ENCODE measurements at regions not wholly inside any gene's neighbourhood (a gene's known extent, or its start where the extent isn't known, plus 50 kb on each side); places are given as distances from the start of the nearest gene placed in this dataset.
A peak's percentile ranks its signal among the peaks of the same experiment; 100 is the strongest.

- TF ChIP-seq, protein P1, sequence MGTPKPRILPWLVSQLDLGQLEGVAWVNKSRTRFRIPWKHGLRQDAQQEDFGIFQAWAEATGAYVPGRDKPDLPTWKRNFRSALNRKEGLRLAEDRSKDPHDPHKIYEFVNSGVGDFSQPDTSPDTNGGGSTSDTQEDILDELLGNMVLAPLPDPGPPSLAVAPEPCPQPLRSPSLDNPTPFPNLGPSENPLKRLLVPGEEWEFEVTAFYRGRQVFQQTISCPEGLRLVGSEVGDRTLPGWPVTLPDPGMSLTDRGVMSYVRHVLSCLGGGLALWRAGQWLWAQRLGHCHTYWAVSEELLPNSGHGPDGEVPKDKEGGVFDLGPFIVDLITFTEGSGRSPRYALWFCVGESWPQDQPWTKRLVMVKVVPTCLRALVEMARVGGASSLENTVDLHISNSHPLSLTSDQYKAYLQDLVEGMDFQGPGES (IDR thresholded peaks at IDR 0.05): no peak
- peak; percentile 56 to 65 (median 57) for TF ChIP-seq CTCF (IDR thresholded peaks at IDR 0.05 in 2 of 3, conservative IDR thresholded peaks at IDR 0.05 in 1 of 3; ENCODE audit: control insufficient read depth in 2 of 3, extremely low read depth in 1 of 3, insufficient read depth in 1 of 3, low read depth in 3 of 3, low read length in 3 of 3)
- TF ChIP-seq REST (IDR thresholded peaks at IDR 0.05; ENCODE audit: low read depth, low read length): no peak
These were observed 98.0 kb downstream of the NPY start (continued) for GRCh38 chr7:24381894-24382505.

DNA sequence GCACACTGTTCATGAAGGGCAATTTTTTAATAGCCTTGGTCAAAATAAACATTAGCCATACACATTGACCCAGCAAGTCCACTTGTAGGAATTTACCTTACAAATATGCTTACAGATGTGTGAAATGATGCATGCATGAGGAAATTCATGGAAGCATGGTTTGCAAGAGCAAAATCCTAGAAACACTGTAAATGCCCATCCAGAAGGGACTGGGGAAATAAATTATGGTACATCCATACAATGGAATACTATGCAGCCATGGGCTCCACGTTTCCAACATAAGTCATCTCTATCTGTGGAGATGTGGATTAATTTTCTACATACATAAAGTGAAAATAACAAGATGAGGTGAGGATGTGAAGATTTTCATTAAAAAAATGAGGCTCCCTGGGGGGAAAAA, 99.1 kb downstream of the NPY start:
- no peaks in the 10 kb centered on the region for H4K20me1 ChIP-seq (ENCODE audit: control insufficient read depth, insufficient read depth)
- no peaks in the 10 kb centered on the region for H3K27me3 ChIP-seq (replicated peaks in 1 of 2; ENCODE audit: control insufficient read depth in 2 of 2, insufficient read depth in 2 of 2, low read length in 1 of 2)
- H3K27ac ChIP-seq (ENCODE audit: control insufficient read depth, insufficient read depth): no peak overlapping the region
- RAD21 ChIA-PET (ENCODE audit: unreplicated experiment): no interaction called here
- no peak for ATAC-seq
- no peak overlapping the region for H3K4me2 ChIP-seq (ENCODE audit: control insufficient read depth, insufficient read depth)
- CTCF ChIA-PET: interaction anchor here (1.0 kb wide), 1 partner anchor 65 kb away, joined by 3 read pairs; no protein-coding TSS in a partner anchor
- no peaks in the 10 kb centered on the region for H3K36me3 ChIP-seq (ENCODE audit: control insufficient read depth in 2 of 2, insufficient read depth in 2 of 2, low read length in 1 of 2)
- no peak overlapping the region for H3K9ac ChIP-seq (ENCODE audit: control insufficient read depth, insufficient read depth, low read length)
- in situ Hi-C loops (cut with MboI): loop anchor here (25.0 kb wide), 1 partner anchor 821 kb away; no protein-coding TSS in a partner anchor
- no peak overlapping the region for H2AFZ ChIP-seq (ENCODE audit: control insufficient read depth, low read depth, low read length)
- POLR2A ChIA-PET: no interaction called here
- H3K9me3 ChIP-seq (replicated peaks; ENCODE audit: control insufficient read depth, insufficient read depth, low read length): no peaks in the 10 kb centered on the region
- 83% methylated on average over 1 of the region's 1 CpG for WGBS (ENCODE audit: insufficient coverage, insufficient replicate concordance, low lambda C conversion rate, missing lambda C conversion rate)
- no peak overlapping the region for H3K4me3 ChIP-seq
- peak; percentile 57 for FAIRE-seq
- SMC1A ChIA-PET (ENCODE audit: uncharacterized antibody, unreplicated experiment): no interaction called here
- DNase-seq (ENCODE audit: low read depth, low spot score): no peak
- BruUV-seq (replicated peaks): no TSS peak
- no peaks in the 10 kb centered on the region for H3K79me2 ChIP-seq (ENCODE audit: control insufficient read depth, insufficient read depth, low read length)
- H3K4me1 ChIP-seq (ENCODE audit: control insufficient read depth, insufficient read depth, low read length): no peaks in the 10 kb centered on the region
- intact Hi-C loops (cut with micrococcal nuclease; ENCODE audit: unreplicated experiment): loop anchor here (5.0 to 10.0 kb wide), 2 partner anchors 518 to 811 kb away; no protein-coding TSS in a partner anchor
- TF ChIP-seq, protein P2, sequence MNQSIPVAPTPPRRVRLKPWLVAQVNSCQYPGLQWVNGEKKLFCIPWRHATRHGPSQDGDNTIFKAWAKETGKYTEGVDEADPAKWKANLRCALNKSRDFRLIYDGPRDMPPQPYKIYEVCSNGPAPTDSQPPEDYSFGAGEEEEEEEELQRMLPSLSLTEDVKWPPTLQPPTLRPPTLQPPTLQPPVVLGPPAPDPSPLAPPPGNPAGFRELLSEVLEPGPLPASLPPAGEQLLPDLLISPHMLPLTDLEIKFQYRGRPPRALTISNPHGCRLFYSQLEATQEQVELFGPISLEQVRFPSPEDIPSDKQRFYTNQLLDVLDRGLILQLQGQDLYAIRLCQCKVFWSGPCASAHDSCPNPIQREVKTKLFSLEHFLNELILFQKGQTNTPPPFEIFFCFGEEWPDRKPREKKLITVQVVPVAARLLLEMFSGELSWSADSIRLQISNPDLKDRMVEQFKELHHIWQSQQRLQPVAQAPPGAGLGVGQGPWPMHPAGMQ (IDR thresholded peaks at IDR 0.05; ENCODE audit: borderline replicate concordance): no peak
- TF ChIP-seq CEBPB (IDR thresholded peaks at IDR 0.05; ENCODE audit: borderline replicate concordance in 1 of 2, low read depth in 2 of 2, low read length in 2 of 2): no peak
- TF ChIP-seq NRF1 (conservative IDR thresholded peaks at IDR 0.05; ENCODE audit: low read depth, low read length): no peak
- TF ChIP-seq, protein P3, sequence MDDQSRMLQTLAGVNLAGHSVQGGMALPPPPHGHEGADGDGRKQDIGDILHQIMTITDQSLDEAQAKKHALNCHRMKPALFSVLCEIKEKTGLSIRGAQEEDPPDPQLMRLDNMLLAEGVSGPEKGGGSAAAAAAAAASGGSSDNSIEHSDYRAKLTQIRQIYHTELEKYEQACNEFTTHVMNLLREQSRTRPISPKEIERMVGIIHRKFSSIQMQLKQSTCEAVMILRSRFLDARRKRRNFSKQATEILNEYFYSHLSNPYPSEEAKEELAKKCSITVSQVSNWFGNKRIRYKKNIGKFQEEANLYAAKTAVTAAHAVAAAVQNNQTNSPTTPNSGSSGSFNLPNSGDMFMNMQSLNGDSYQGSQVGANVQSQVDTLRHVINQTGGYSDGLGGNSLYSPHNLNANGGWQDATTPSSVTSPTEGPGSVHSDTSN (IDR thresholded peaks at IDR 0.05; ENCODE audit: insufficient replicate concordance, low read depth, low read length): no peak
- TF ChIP-seq, protein P4, sequence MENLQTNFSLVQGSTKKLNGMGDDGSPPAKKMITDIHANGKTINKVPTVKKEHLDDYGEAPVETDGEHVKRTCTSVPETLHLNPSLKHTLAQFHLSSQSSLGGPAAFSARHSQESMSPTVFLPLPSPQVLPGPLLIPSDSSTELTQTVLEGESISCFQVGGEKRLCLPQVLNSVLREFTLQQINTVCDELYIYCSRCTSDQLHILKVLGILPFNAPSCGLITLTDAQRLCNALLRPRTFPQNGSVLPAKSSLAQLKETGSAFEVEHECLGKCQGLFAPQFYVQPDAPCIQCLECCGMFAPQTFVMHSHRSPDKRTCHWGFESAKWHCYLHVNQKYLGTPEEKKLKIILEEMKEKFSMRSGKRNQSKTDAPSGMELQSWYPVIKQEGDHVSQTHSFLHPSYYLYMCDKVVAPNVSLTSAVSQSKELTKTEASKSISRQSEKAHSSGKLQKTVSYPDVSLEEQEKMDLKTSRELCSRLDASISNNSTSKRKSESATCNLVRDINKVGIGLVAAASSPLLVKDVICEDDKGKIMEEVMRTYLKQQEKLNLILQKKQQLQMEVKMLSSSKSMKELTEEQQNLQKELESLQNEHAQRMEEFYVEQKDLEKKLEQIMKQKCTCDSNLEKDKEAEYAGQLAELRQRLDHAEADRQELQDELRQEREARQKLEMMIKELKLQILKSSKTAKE (IDR thresholded peaks at IDR 0.05; ENCODE audit: low read depth, poor library complexity, severe bottlenecking): no peak

Data from GM12878 (cell line).